ENCODE measurements at regions not wholly inside any gene's neighbourhood (a gene's known extent, or its start where the extent isn't known, plus 50 kb on each side); places are given as distances from the start of the nearest gene placed in this dataset.
A peak's percentile ranks its signal among the peaks of the same experiment; 100 is the strongest.
"Not testable (repeated sequence)": the region's sequence is repeated elsewhere in the genome, so short reads cannot be mapped to it uniquely, and the experiment has no call there.

DNA sequence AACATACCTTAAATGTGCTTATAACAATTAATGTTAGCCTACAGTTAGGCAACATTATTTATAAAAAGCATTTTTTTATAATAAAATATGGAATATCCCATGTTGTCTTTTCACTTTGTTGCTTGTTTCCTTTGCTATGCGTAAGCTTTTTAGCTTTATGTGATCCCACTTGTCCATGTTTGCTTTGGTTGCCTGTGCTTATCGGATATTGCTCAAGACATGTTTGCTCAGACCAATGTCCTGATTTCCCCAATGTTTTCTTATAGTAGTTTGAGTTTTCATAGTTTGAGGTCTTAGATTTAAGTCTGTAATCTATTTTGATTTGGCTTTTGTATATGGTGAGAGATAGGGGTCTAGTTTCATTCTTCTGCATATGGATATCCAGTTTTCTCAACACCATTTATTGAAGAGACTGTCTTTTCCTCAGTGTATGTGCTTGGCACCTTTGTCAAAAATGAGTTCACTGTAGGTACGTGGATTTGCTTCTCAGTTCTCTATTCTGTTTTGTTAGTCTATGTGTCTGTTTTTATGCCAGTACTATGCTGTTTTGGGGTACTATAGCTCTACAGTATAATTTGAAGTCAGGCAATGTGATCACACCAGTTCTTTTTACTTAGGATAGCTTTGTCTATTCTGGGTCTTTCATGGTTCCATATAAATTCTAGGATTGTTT lies 592.7 kb upstream of the SEMA6D start:
- DNase-seq (ENCODE audit: low read depth), result no peak

GRCh38 chr15:47129033-47129432 lies 588.3 kb upstream of the SEMA6D start:
- DNase-seq (ENCODE audit: low read depth), result no peak

GRCh38 chr15:47131450-47131849 lies 585.9 kb upstream of the SEMA6D start:
- DNase-seq (ENCODE audit: low read depth), result not testable (repeated sequence)

- no peak for DNase-seq (ENCODE audit: low read depth)
Observed at GRCh38 chr15:47135267-47135666, 582.0 kb upstream of the SEMA6D start.

DNA sequence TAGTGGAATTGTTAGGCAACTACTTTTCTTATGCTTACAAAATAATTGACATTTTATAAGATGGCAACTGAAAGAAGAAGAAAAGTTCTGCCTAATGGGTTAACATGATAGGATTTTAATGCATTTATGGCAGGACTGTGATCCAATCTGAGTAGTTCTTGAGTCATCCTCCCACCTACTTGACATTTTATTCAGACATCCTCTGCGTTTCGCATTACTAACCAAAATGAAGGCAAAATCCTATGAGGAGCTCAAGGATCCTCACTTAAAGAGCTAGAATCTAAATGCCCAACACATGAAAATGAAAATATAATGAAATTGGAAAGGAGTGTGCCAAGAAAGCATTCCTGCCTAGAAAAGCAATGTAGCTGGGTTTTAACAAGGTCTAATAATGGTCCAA lies 581.1 kb upstream of the SEMA6D start:
- no peak for DNase-seq (ENCODE audit: low read depth)

GRCh38 chr15:47139965-47140364 lies 577.3 kb upstream of the SEMA6D start:
- DNase-seq (ENCODE audit: low read depth), result no peak

DNA sequence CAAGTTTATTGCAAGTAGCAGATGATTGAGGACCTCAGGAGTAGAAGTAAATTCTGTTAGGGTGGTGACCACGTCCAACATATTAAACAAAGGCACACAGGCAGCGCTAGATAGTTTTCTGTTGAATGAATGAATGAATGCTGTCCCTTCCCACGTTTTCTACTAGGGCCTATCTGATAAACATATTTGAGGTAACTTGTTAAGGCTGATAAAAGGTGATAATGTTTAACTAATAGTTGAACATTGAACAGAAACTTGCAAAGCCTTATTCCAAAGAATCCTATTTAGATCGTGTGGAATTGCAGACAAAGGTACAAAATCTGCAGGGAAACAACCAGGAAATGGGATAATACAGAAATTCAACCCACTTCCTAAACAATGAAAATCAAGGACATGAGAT lies 559.5 kb upstream of the SEMA6D start:
- no peak for DNase-seq (ENCODE audit: low read depth)

GRCh38 chr15:47158573-47158972 lies 558.7 kb upstream of the SEMA6D start:
- no peak for DNase-seq (ENCODE audit: low read depth)

- no peak for DNase-seq (ENCODE audit: low read depth)
Observed at GRCh38 chr15:47177177-47177576, 540.1 kb upstream of the SEMA6D start.

DNA sequence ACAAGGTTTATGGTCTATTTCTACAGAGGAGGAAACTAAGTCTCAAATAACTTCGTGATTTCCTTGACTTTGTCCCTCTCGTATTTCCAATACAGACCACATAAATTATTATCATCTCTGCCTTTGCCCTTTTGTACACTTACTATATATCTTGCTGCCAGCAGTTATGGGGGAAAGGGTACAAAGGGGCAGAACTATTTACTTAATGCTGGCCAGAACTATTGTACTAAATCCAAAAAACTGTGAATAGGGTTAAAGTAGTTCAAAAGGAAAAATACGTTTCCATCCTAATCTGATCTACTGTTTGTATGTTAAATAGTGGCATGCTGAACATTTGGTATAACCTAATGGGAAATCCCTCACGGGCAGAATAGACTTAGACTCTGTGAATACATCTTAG lies 537.3 kb upstream of the SEMA6D start:
- DNase-seq (ENCODE audit: low read depth), result no peak

DNA sequence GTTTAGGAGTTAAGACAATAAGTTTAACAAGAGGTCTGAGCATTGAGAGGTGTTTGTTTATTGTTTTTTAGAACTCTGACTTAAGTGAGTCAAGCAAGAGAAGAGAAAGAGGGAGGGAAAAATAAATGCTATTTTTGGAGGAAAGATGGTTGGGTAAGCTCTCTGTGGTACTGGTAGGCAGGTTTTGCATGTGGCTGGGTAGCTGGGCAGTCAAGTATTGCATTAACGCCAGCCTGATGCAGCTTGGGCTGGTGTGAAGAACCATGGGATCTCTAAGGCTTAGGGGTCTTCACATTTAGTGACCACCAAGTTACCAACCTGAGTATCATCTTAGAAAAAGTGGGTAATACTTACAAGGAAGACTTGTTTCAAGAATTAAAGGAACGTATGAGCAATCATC lies 534.5 kb upstream of the SEMA6D start:
- DNase-seq (ENCODE audit: low read depth), result no peak

- DNase-seq (ENCODE audit: low read depth), result peak; percentile 1
Observed at GRCh38 chr15:47184003-47184907, 533.0 kb upstream of the SEMA6D start.

- DNase-seq (ENCODE audit: low read depth), result no peak
Observed at GRCh38 chr15:47184908-47185801, 532.1 kb upstream of the SEMA6D start.

GRCh38 chr15:47186075-47186474 lies 531.2 kb upstream of the SEMA6D start:
- DNase-seq (ENCODE audit: low read depth), result no peak

DNA sequence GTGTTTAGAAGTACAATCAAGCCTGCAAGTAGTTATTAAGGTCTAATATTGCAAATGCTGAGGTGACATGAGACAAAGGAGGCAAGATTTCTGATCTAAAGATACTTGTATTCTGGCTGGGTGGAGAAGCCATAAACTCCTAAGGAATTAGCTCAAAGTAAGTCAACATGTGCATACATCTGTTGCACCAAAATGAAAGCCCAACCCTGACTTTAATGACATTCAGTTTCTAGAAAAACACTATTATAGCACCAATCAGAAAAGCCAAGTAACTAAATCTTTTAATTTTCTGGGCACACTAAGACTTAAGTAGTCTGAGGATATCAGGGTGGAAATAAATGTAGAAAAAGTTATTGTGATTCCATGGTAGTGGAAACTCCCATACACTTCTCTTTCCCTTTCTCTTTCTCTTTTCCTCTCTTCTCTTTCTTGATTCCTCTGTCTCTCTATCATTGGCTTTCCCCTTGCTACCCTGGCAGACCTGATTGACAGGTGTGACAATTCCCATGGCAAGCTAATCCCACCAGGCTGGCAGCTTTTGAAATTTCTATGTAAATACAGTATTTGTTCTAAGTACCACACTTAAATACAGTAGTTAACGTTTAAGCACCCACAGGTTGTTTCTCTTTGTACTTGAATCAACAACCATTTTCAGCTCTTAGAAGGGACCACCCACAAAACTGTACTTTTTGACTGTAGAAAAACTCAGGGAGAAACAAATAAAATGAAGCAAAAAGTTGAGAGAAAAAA lies 528.4 kb upstream of the SEMA6D start:
- no peak for DNase-seq (ENCODE audit: low read depth)

- peak; percentile 38 for DNase-seq (ENCODE audit: low read depth)
Observed at GRCh38 chr15:47194718-47195117, 522.6 kb upstream of the SEMA6D start.

- DNase-seq (ENCODE audit: low read depth), result peak; percentile 78
Observed at GRCh38 chr15:47196048-47196447, 521.3 kb upstream of the SEMA6D start.

GRCh38 chr15:47203993-47204392 lies 513.3 kb upstream of the SEMA6D start:
- DNase-seq (ENCODE audit: low read depth), result no peak

DNA sequence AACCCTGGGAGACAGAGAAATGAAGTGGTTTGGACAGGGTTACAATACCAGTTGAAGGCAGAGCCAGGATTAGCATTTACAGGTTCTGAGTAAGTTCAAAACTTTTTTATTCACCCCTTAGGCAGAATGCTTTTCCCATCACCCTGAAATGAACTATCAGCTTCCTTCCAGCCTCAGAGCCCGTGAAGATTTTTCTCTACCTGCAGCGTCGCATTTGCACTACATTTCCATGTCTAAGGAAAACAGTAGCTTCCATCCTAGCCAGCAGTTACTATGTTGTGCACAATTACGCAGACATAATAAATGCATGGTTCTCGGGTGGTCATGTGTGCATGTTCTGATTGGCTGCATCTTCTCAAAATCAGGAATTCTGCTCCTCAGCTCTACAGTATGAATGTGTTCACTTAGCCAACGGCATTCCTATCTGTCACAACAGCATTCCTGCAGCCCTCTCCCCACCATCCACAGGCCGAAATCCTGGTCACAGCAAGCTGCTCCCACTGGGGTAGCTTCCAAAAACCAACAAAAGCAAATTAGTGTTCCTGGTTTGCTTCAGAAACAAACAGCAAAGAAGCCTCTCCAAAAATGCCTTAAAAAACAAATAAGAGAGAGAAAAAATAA lies 510.8 kb upstream of the SEMA6D start:
- no peak for DNase-seq (ENCODE audit: low read depth)

GRCh38 chr15:47209591-47209990 lies 507.7 kb upstream of the SEMA6D start:
- DNase-seq (ENCODE audit: low read depth), result no peak

All from amniotic epithelial cell (primary cell).